HEK293 (cell line): ENCODE measurements at regions not wholly inside any gene's neighbourhood (a gene's known extent, or its start where the extent isn't known, plus 50 kb on each side); places are given as distances from the start of the nearest gene placed in this dataset.

Experiments used
- CTCF ChIA-PET: fragments of 350-600 bp; formaldehyde crosslinking; extraction: SDS; loops from one replicate; lab custom pipeline; 2021; ENCODE audit warnings: antibody characterized with exemption; lab: Yijun Ruan, JAX
- POLR2A ChIA-PET: fragments of 300-600 bp; formaldehyde crosslinking; extraction: SDS; loops from one replicate; lab custom pipeline; 2020; ENCODE audit warnings: antibody characterized with exemption, inconsistent platforms; lab: Yijun Ruan, JAX
- H3K27ac ChIP-seq: fragments of 200-500 bp; sonication (Bioruptor generic); 2 replicates; pipeline ENCODE4 v1.5.1; 2014; ENCODE audit warnings: low read depth, low read length, control low read depth, inconsistent platforms; ENCODE audit errors: extremely low read depth
- H3K36me3 ChIP-seq, 2 experiments: fragments of 200-500 bp in 1 of 2; sonication (Bioruptor generic) in 1 of 2; 1 replicate in 1 of 2; 2 replicates in 1 of 2; pipeline ENCODE4 v1.5.1; 2014 to 2017; ENCODE audit warnings: inconsistent platforms in 2 of 2, low read length in 2 of 2; ENCODE audit not compliant: control insufficient read depth in 2 of 2, insufficient read depth in 1 of 2
- H3K4me1 ChIP-seq: fragments of 200-500 bp; sonication (Bioruptor generic); 2 replicates; pipeline ENCODE4 v1.5.1; 2014; ENCODE audit warnings: mild to moderate bottlenecking, low read length, inconsistent platforms; ENCODE audit not compliant: control insufficient read depth, insufficient read depth
- H3K4me3 ChIP-seq: 2 replicates; pipeline ENCODE4 v1.5.1; 2011; ENCODE audit warnings: low read depth, mild to moderate bottlenecking, control low read depth, low read length, moderate library complexity
- H3K9me3 ChIP-seq: fragments of 200-500 bp; sonication (Bioruptor generic); 2 replicates; pipeline ENCODE4 v1.5.1; 2014; ENCODE audit warnings: low read depth, low read length, inconsistent platforms; ENCODE audit not compliant: control insufficient read depth, insufficient read depth
- BCL6B ChIP-seq: fragments of 450-650 bp; formaldehyde crosslinking; IDR thresholded peaks from 2 replicates; pipeline ENCODE4 v1.5.1; 2017; ENCODE audit warnings: missing biosample characterization, missing genetic modification characterization
- GLI2 ChIP-seq: fragments of 450-650 bp; formaldehyde crosslinking; IDR thresholded peaks from 2 replicates; pipeline ENCODE4; 2017; ENCODE audit warnings: missing biosample characterization, missing genetic modification characterization, low read depth, borderline replicate concordance
- GLI4 ChIP-seq: fragments of 450-650 bp; formaldehyde crosslinking; IDR thresholded peaks from 2 replicates; pipeline ENCODE4 v1.5.1; 2016; ENCODE audit warnings: missing biosample characterization, missing genetic modification characterization
- PRDM2 ChIP-seq: fragments of 450-650 bp; formaldehyde crosslinking; IDR thresholded peaks from 2 replicates; pipeline ENCODE4 v1.5.1; 2016; ENCODE audit warnings: missing biosample characterization, missing genetic modification characterization, borderline replicate concordance
- RBAK ChIP-seq: fragments of 450-650 bp; formaldehyde crosslinking; IDR thresholded peaks from 2 replicates; pipeline ENCODE4 v1.5.1; 2016; ENCODE audit warnings: missing biosample characterization, missing genetic modification characterization
- ZBTB10 ChIP-seq: fragments of 450-650 bp; formaldehyde crosslinking; IDR thresholded peaks from 2 replicates; pipeline ENCODE4 v1.5.1; 2016; ENCODE audit warnings: missing biosample characterization, missing genetic modification characterization
- ZNF146 ChIP-seq: fragments of 450-650 bp; formaldehyde crosslinking; IDR thresholded peaks from 2 replicates; pipeline ENCODE4 v1.5.1; 2016; ENCODE audit warnings: missing biosample characterization, missing genetic modification characterization
- ZNF169 ChIP-seq: fragments of 450-650 bp; formaldehyde crosslinking; IDR thresholded peaks from 2 replicates; pipeline ENCODE4 v1.5.1; 2016; ENCODE audit warnings: missing biosample characterization, missing genetic modification characterization
- ZNF223 ChIP-seq: fragments of 450-650 bp; formaldehyde crosslinking; IDR thresholded peaks from 2 replicates; pipeline ENCODE4 v1.5.1; 2016; ENCODE audit warnings: missing biosample characterization, missing genetic modification characterization
- ZNF24 ChIP-seq: fragments of 450-650 bp; formaldehyde crosslinking; IDR thresholded peaks from 2 replicates; pipeline ENCODE4 v1.5.1; 2016; ENCODE audit warnings: missing biosample characterization, missing genetic modification characterization
- ZNF350 ChIP-seq: fragments of 450-650 bp; formaldehyde crosslinking; IDR thresholded peaks from 2 replicates; pipeline ENCODE4 v1.5.0; 2017; ENCODE audit warnings: missing biosample characterization, mild to moderate bottlenecking, missing genetic modification characterization
- ZNF555 ChIP-seq: fragments of 450-650 bp; formaldehyde crosslinking; conservative IDR thresholded peaks from 2 replicates; pipeline ENCODE4 v1.5.1; 2017; ENCODE audit warnings: missing biosample characterization, mild to moderate bottlenecking, missing genetic modification characterization, inconsistent platforms
- ZNF639 ChIP-seq: fragments of 450-650 bp; formaldehyde crosslinking; IDR thresholded peaks from 2 replicates; pipeline ENCODE4 v1.5.1; 2016; ENCODE audit warnings: missing biosample characterization, missing genetic modification characterization
- ZNF660 ChIP-seq: fragments of 450-650 bp; IDR thresholded peaks from 2 replicates; pipeline ENCODE4 v1.5.1; 2018; ENCODE audit warnings: missing biosample characterization, mild to moderate bottlenecking, missing genetic modification characterization
- ZNF707 ChIP-seq: fragments of 450-650 bp; formaldehyde crosslinking; IDR thresholded peaks from 2 replicates; pipeline ENCODE4 v1.5.1; 2016; ENCODE audit warnings: missing biosample characterization, missing genetic modification characterization
- ZNF76 ChIP-seq: fragments of 450-650 bp; formaldehyde crosslinking; IDR thresholded peaks from 2 replicates; pipeline ENCODE4; 2016; ENCODE audit warnings: low read depth, missing biosample characterization, missing genetic modification characterization, borderline replicate concordance
- ZNF768 ChIP-seq: fragments of 450-650 bp; formaldehyde crosslinking; IDR thresholded peaks from 2 replicates; pipeline ENCODE4 v1.5.1; 2018; ENCODE audit warnings: missing biosample characterization, mild to moderate bottlenecking, missing genetic modification characterization
- ZSCAN30 ChIP-seq: fragments of 450-650 bp; IDR thresholded peaks from 2 replicates; pipeline ENCODE4 v1.5.1; 2018; ENCODE audit warnings: missing biosample characterization, mild to moderate bottlenecking, missing genetic modification characterization, moderate library complexity

- Histone ChIP-seq H3K4me1 (no peaks in the 10 kb centered on the region), H3K36me3 (no peaks in the 10 kb centered on the region), H3K9me3 (no peaks in the 10 kb centered on the region), H3K27ac (no peak overlapping the region), H3K4me3 (no peak overlapping the region)
- CTCF ChIA-PET, result no interaction called here
- POLR2A ChIA-PET, result interaction anchor here (0.6 kb wide), 1 partner anchor 32 kb away, joined by 3 read pairs; no protein-coding TSS in a partner anchor
- no peak for TF ChIP-seq ZBTB10 (tag by site-specific recombination)
- TF ChIP-seq ZNF660, result no peak
- no peak for TF ChIP-seq ZNF768 (tag by site-specific recombination)
- TF ChIP-seq GLI2, result no peak
- TF ChIP-seq ZSCAN30, result no peak
- no peak for TF ChIP-seq ZNF350 (tag by site-specific recombination)
Observed at GRCh38 chr1:197850918-197851317, 51.5 kb upstream of the C1orf53 start.

GRCh38 chr1:197850042-197850441 is 52.4 kb upstream of the C1orf53 start:
- no peaks in the 10 kb centered on the region for H3K9me3 ChIP-seq
- no peak overlapping the region for H3K4me3 ChIP-seq
- CTCF ChIA-PET, result no interaction called here
- POLR2A ChIA-PET, result no interaction called here
- H3K4me1 ChIP-seq, result no peaks in the 10 kb centered on the region
- no peaks in the 10 kb centered on the region for H3K36me3 ChIP-seq
- no peak overlapping the region for H3K27ac ChIP-seq
- TF ChIP-seq ZNF660 (no peak), ZNF169 (no peak), ZNF146 (tag by site-specific recombination) (no peak), RBAK (tag by site-specific recombination) (no peak), ZNF555 (tag by site-specific recombination) (no peak), ZNF76 (no peak), PRDM2 (tag by site-specific recombination) (no peak), ZNF639 (no peak), GLI4 (no peak), BCL6B (tag by site-specific recombination) (no peak), ZNF223 (tag by site-specific recombination) (no peak), ZNF24 (tag by site-specific recombination) (no peak), ZNF707 (tag by site-specific recombination) (no peak)
